Lung (tissue), 11 donors: ENCODE measurements at regions not wholly inside any gene's neighbourhood (a gene's known extent, or its start where the extent isn't known, plus 50 kb on each side); places are given as distances from the start of the nearest gene placed in this dataset.
"Not testable (repeated sequence)": the region's sequence is repeated elsewhere in the genome, so short reads cannot be mapped to it uniquely, and the experiment has no call there.

Source experiments
- ATAC-seq: fragments of 200-7000 bp; cut with Tn5 transposase; one replicate; pipeline ENCODE4 v1.9.1; 2020; ENCODE audit warnings: moderate number of reproducible peaks; ENCODE audit not compliant: insufficient read depth, low FRiP score
- DNase-seq, 3 donors: peaks; one replicate each; pipeline ENCODE4 v3.0.0-alpha.2; 2013 to 2017
- H3K27ac ChIP-seq, 2 donors: one replicate each; pipeline ENCODE4 v1.5.1; 2013; ENCODE audit warnings: mild to moderate bottlenecking in 2 of 2, moderate library complexity in 2 of 2, control low read depth in 1 of 2, inconsistent platforms in 1 of 2, low read depth in 1 of 2, low read length in 1 of 2
- H3K27me3 ChIP-seq, 3 donors: one replicate each; pipeline ENCODE4 v1.5.1; 2013; ENCODE audit warnings: low read length in 2 of 3; ENCODE audit not compliant: control insufficient read depth in 3 of 3, insufficient read depth in 3 of 3
- H3K36me3 ChIP-seq, 4 donors: one replicate each; pipeline ENCODE4 v1.5.1; 2013; ENCODE audit warnings: low read length in 4 of 4, mild to moderate bottlenecking in 1 of 4, moderate library complexity in 1 of 4; ENCODE audit not compliant: control insufficient read depth in 4 of 4, insufficient read depth in 4 of 4
- H3K4me1 ChIP-seq, 5 donors: one replicate each; pipeline ENCODE4 v1.5.1; 2013; ENCODE audit warnings: low read length in 5 of 5, mild to moderate bottlenecking in 2 of 5, moderate library complexity in 1 of 5; ENCODE audit not compliant: control insufficient read depth in 5 of 5, insufficient read depth in 5 of 5
- H3K4me3 ChIP-seq: one replicate; pipeline ENCODE4 v1.5.1; 2013; ENCODE audit warnings: mild to moderate bottlenecking, control low read depth, moderate library complexity
- H3K9ac ChIP-seq, 2 donors: one replicate each; pipeline ENCODE4 v1.5.1; 2013; ENCODE audit warnings: low read length in 2 of 2, control low read depth in 1 of 2; ENCODE audit not compliant: insufficient read depth in 1 of 2
- H3K9me3 ChIP-seq, 4 donors: one replicate each; pipeline ENCODE4 v1.5.1; 2013; ENCODE audit warnings: low read length in 3 of 4, mild to moderate bottlenecking in 1 of 4, moderate library complexity in 1 of 4; ENCODE audit not compliant: control insufficient read depth in 4 of 4, insufficient read depth in 3 of 4
- CTCF ChIP-seq: IDR thresholded peaks from 2 replicates; pipeline ENCODE4 v1.5.1; 2012; ENCODE audit warnings: mild to moderate bottlenecking; ENCODE audit errors: control extremely low read depth, extremely low read depth
- WGBS, 2 donors: extraction: QIAGEN DNeasy Blood & Tissue Kit; methylation state at CpG; one replicate each; pipeline ENCODE4 v1.1.7; 2013; 5-methylcytosine and 5-hydroxymethylcytosine counted together
- donor health status: control.
- donor health status: control.
- donor health status: Bipolar disorder and iron deficiency.
- donor health status: healthy.
- donor health status: DM: yes; HTN: yes; CAD: no.

- Histone ChIP-seq H3K4me1 (no peaks in the 10 kb centered on the region), H3K4me3 (no peak overlapping the region), H3K27ac (no peak overlapping the region), H3K36me3 (no peaks in the 10 kb centered on the region), H3K27me3 (no peaks in the 10 kb centered on the region), H3K9me3 (peaks cover 0 to 6% (median 0%) of the 10 kb centered on the region in 4 donors), H3K9ac (no peak overlapping the region)
- ATAC-seq, result no peak
- DNase-seq, result no peak
- no peak for TF ChIP-seq CTCF
- WGBS, 2 donors, result 63 to 84% methylated on average over 2 of the region's 2 CpGs
These were observed 115.8 kb upstream of the VSTM2A start for GRCh38 chr7:54426406-54426805.

- H3K4me3 ChIP-seq, result no peak overlapping the region
- no peak overlapping the region for H3K27ac ChIP-seq
- H3K9me3 ChIP-seq, result peaks cover 0 to 6% (median 0%) of the 10 kb centered on the region in 4 donors
- ATAC-seq (no peak), DNase-seq (no peak)
- H3K36me3 ChIP-seq, result no peaks in the 10 kb centered on the region
- TF ChIP-seq CTCF, result no peak
- no peak overlapping the region for H3K9ac ChIP-seq
- H3K4me1 ChIP-seq, result no peaks in the 10 kb centered on the region
- no peaks in the 10 kb centered on the region for H3K27me3 ChIP-seq
These were observed 113.1 kb upstream of the VSTM2A start for GRCh38 chr7:54429111-54429510.

GRCh38 chr7:54439391-54439790 is 102.8 kb upstream of the VSTM2A start:
- no peak for DNase-seq

GRCh38 chr7:54444046-54444686 is 98.0 kb upstream of the VSTM2A start:
- H3K9ac ChIP-seq, H3K4me3 ChIP-seq, H3K4me1 ChIP-seq, H3K9me3 ChIP-seq, DNase-seq, ATAC-seq, H3K27ac ChIP-seq, H3K27me3 ChIP-seq, H3K36me3 ChIP-seq: not testable (repeated sequence)
- WGBS, 2 donors, result 92 to 94% methylated on average over 34 of the region's 34 CpGs

More at GRCh38 chr7:54439391-54439790, 102.8 kb upstream of the VSTM2A start:
- no peak for TF ChIP-seq CTCF
- no peak for ATAC-seq
- WGBS, 2 donors, result 88 to 90% methylated on average over 5 of the region's 5 CpGs
- H3K9me3 ChIP-seq, result peaks cover 0 to 7% (median 0%) of the 10 kb centered on the region in 4 donors
- H3K4me1 ChIP-seq, result no peaks in the 10 kb centered on the region
- no peaks in the 10 kb centered on the region for H3K36me3 ChIP-seq
- H3K4me3 ChIP-seq, result no peak overlapping the region
- no peak overlapping the region for H3K9ac ChIP-seq
- H3K27ac ChIP-seq, result no peak overlapping the region
- no peaks in the 10 kb centered on the region for H3K27me3 ChIP-seq

- not testable (repeated sequence) for H3K4me3 ChIP-seq, H3K9ac ChIP-seq, H3K27ac ChIP-seq, ATAC-seq, H3K27me3 ChIP-seq, H3K9me3 ChIP-seq, DNase-seq, H3K4me1 ChIP-seq, H3K36me3 ChIP-seq
- WGBS, 2 donors, result 76 to 85% methylated on average over 1 of the region's 1 CpG
These were observed 89.0 kb upstream of the VSTM2A start for GRCh38 chr7:54453168-54453567.

GRCh38 chr7:54454700-54455099 is 87.5 kb upstream of the VSTM2A start:
- H3K4me3 ChIP-seq, H3K27me3 ChIP-seq, H3K36me3 ChIP-seq, H3K4me1 ChIP-seq, H3K27ac ChIP-seq, H3K9ac ChIP-seq, DNase-seq, ATAC-seq: not testable (repeated sequence)
- 74 to 79% methylated on average over 6 of the region's 6 CpGs for WGBS, 2 donors
- H3K9me3 ChIP-seq, result peaks cover 0 to 11% (median 5%) of the 10 kb centered on the region in 4 donors
